ENCODE measurements at regions not wholly inside any gene's neighbourhood (a gene's known extent, or its start where the extent isn't known, plus 50 kb on each side); places are given as distances from the start of the nearest gene placed in this dataset.

DNA sequence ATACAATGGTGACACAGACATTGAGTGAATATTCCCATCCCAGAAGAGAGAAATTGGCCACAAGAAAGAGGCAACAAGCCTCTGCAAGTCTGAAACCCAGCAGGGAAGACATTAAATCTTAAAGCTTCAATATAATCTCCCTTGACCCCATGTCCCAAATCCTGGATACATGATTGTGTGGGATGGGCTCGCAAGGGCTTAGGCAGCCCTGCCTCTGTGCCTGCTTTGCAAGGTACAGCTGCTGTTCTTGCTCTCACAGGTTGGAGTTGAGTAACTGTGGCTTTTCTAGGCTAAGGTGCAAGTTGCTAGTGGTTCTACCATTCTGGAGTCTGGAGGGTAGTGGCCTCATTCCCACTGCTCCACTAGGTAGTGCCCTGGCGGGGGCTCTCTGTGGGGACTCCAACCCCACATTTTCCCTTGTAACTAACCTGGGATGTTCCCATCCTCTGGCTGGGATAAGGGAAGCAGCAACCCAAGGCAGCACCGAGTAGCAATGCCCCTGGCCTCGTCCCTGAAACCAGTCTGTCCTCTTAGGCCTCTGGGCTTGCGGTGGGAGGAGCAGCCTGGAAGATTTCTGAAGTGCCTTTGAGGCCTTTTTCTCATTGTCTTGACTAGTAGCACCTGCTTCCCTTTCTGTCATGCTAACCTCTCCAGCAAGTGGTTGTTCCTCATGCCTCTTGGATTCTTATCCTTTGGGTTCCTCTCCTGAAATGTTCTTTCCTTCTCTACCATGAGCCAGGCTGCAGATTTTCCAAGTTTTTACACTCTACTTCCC, 90.0 kb downstream of the FAM174B start:
- DNase-seq (ENCODE audit: low spot score), result no peak

GRCh38 chr15:92561754-92562153, 93.8 kb downstream of the FAM174B start:
- no peak for DNase-seq (ENCODE audit: low spot score)

GRCh38 chr15:92553317-92553716, 102.3 kb downstream of the FAM174B start:
- no peak for DNase-seq (ENCODE audit: low spot score)

GRCh38 chr15:92545996-92546395, 109.6 kb downstream of the FAM174B start:
- DNase-seq (ENCODE audit: low spot score), result no peak

GRCh38 chr15:92541291-92542200, 114.0 kb downstream of the FAM174B start:
- DNase-seq (ENCODE audit: low spot score), result no peak

GRCh38 chr15:92538115-92538514, 117.5 kb downstream of the FAM174B start:
- no peak for DNase-seq (ENCODE audit: low spot score)

DNA sequence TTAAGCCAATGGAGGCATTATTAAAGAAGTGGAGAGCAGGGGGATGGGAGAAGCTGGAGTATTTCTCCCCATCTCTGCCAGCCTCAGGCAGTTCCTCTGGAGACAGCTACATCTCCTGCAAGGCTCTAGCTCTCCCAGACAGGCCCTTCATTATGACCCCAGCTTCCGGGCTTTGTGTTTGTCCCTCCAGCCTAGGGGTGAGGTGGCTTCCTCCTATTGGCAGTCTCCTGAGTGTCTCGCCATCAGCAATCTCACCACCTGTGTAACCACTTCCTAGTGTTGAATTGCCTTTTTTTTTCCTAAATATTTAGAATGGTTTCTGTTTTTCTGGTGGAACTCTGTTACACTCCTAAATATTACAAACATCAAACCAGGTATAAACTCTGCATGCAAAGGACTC, 122.3 kb downstream of the FAM174B start:
- no peak for DNase-seq (ENCODE audit: low spot score)

GRCh38 chr15:92531406-92531805, 124.2 kb downstream of the FAM174B start:
- no peak for DNase-seq (ENCODE audit: low spot score)

DNA sequence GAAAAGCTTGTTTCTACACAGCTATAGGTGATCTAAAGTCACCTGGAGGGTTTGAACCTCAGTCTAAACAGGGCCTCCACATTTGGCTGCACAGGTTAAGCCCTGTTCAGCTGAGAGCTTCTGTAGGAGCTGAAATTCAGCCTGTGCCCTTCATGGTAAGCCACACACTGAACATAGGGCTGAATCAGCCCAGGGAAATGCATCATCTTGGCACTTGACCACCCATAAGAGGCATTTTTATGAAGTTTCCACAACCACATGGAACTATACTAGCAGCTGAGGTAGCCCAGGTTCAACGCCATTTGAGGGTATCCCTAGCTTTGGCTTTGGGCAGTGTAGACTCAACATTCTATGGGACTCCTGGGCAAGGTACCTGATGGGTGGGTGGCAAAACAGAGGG, 126.8 kb downstream of the FAM174B start:
- DNase-seq (ENCODE audit: low spot score), result no peak

DNA sequence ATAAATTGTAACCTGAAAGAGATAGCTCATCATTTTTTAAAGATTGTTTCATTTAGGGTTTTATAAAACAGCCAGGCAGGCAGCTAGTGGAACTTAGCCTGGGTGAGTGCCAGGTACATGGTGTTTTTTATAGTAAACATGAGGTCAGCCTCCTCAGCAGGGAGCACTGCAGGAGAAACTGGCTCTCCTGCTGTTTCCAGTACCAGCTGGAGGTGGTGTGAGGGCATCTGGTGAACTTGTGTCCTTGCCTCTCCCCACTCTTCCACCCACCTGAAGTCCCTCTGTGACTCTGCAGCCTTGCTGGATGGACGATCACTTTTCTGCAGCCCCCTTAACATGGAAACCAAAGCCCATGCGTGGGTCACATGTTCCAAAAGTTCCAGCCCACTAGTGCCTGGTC, 128.4 kb downstream of the FAM174B start:
- no peak for DNase-seq (ENCODE audit: low spot score)

- DNase-seq (ENCODE audit: low spot score), result no peak
Observed at GRCh38 chr15:92525758-92526245, 129.8 kb downstream of the FAM174B start.

DNA sequence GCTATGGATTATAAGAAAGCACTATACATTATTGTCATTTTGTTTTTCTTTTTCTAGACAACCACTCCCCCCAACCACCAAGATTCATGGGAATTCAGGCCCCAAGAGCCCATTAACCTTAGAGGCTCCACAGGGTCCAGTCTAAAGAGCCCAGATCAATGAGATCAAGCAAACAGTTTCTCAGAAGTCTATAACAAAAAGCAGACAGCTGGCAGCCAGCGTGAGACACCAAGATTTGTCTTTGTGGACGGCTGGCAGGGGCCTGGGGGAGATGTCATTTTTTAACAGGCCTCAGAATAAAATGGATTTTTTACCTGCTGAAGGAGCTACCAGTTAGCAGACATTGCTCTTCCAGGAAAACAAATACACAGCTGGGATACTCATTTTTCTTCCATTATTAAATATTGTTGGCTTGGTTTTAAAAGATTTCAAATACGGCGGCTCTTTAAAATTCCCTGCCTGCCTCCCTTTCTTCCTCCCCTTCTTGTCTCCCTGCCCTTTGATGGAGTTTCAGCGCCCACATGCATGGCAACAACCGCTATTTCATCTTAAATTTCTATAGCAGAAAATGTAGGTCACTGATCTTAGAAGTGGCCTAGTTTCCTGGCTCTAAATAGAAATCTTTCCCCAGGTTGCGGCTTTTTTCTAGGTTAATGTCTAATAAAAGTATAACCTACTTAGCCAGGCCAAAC, 130.6 kb downstream of the FAM174B start:
- no peak for DNase-seq (ENCODE audit: low spot score)

GRCh38 chr15:92524161-92524560, 130.5 kb downstream of the ST8SIA2 start:
- no peak for DNase-seq (ENCODE audit: low spot score)

DNA sequence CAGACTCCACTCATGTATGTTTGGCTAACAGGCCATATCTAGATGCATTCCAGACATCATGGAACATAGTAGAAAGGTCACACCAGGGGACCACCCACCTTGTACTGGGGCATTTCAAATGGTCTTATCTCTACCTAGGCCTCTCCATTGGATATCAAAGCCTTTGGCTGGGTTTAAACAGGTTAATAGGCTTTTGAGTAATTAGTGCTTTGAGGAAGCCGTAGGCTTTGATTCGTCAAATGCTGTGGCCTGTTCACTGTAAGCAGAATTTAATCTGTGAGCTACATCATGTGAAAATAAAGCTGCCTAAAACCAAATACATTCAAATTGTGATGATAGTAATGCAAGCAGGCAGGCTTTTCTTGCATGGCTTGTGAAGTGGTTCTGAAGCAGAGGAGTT, 129.5 kb downstream of the ST8SIA2 start:
- no peak for DNase-seq (ENCODE audit: low spot score)

DNA sequence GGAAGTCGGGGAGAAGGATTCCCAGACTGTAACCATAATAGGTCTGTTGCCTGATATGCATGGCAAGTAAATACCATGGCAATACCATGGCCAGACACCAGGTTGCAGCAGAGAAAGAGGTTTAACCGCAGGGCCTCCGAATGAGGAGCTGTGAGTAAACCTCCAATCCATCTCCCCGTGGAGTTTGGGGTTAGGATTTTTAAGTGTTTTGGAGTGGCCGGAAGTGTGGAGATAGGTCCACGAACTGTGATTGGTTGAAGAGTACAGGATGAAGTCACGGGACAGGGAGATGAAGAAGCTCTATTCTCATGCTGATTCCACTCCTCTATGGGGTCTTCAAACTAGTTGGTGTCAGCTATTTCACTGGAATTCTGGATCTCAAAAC, 127.9 kb downstream of the ST8SIA2 start:
- peak; percentile 81 for DNase-seq (ENCODE audit: low spot score)

GRCh38 chr15:92520914-92521623, 127.4 kb downstream of the ST8SIA2 start:
- no peak for DNase-seq (ENCODE audit: low spot score)

GRCh38 chr15:92519709-92520108, 126.0 kb downstream of the ST8SIA2 start:
- DNase-seq (ENCODE audit: low spot score), result no peak

Measured in D341Med (cell line).